ENCODE measurements at regions not wholly inside any gene's neighbourhood (a gene's known extent, or its start where the extent isn't known, plus 50 kb on each side); places are given as distances from the start of the nearest gene placed in this dataset.

GRCh38 chr10:131492211-131492857 is 180.8 kb upstream of the TCERG1L start:
- no peak for DNase-seq

GRCh38 chr10:131493432-131493831 is 181.9 kb upstream of the TCERG1L start:
- DNase-seq = no peak

GRCh38 chr10:131494451-131494850 is 182.9 kb upstream of the TCERG1L start:
- DNase-seq = no peak

GRCh38 chr10:131495224-131495623 is 183.7 kb upstream of the TCERG1L start:
- DNase-seq = no peak

GRCh38 chr10:131495892-131496291 is 184.4 kb upstream of the TCERG1L start:
- DNase-seq = no peak

- DNase-seq = no peak
Observed at GRCh38 chr10:131496351-131497052, 185.0 kb upstream of the TCERG1L start.

- no peak for DNase-seq
Observed at GRCh38 chr10:131499566-131499965, 188.0 kb upstream of the TCERG1L start.

GRCh38 chr10:131500181-131500580 is 188.7 kb upstream of the TCERG1L start:
- no peak for DNase-seq

- DNase-seq = no peak
Observed at GRCh38 chr10:131500892-131501291, 189.4 kb upstream of the TCERG1L start.

GRCh38 chr10:131503992-131504391 is 192.5 kb upstream of the TCERG1L start:
- no peak for DNase-seq

- DNase-seq = no peak
Observed at GRCh38 chr10:131511391-131511790, 199.9 kb upstream of the TCERG1L start.

GRCh38 chr10:131512852-131513251 is 201.3 kb upstream of the TCERG1L start:
- no peak for DNase-seq

- DNase-seq = no peak
Observed at GRCh38 chr10:131513445-131513844, 201.9 kb upstream of the TCERG1L start.

- no peak for DNase-seq
Observed at GRCh38 chr10:131513901-131514300, 202.4 kb upstream of the TCERG1L start.

GRCh38 chr10:131514454-131514853 is 202.9 kb upstream of the TCERG1L start:
- no peak for DNase-seq

- DNase-seq = no peak
Observed at GRCh38 chr10:131516285-131516684, 204.8 kb upstream of the TCERG1L start.

GRCh38 chr10:131517781-131518180 is 206.3 kb upstream of the TCERG1L start:
- no peak for DNase-seq

- DNase-seq = no peak
Observed at GRCh38 chr10:131519723-131520605, 208.4 kb upstream of the TCERG1L start.

- no peak for DNase-seq
Observed at GRCh38 chr10:131531265-131532190, 220.0 kb upstream of the TCERG1L start.

GRCh38 chr10:131532291-131532690 is 220.8 kb upstream of the TCERG1L start:
- DNase-seq = no peak

- DNase-seq = no peak
Observed at GRCh38 chr10:131532745-131533341, 221.3 kb upstream of the TCERG1L start.
